Stimulated activated CD8-positive, alpha-beta memory T cell treated with anti-CD3 and anti-CD28 coated beads, Interleukin-7, amount 100 ng/mL, for 24 hours (primary cell): ENCODE measurements at regions not wholly inside any gene's neighbourhood (a gene's known extent, or its start where the extent isn't known, plus 50 kb on each side); places are given as distances from the start of the nearest gene placed in this dataset.

ENCODE experiments used
- DNase-seq: peaks from one replicate; pipeline ENCODE4 v3.0.0-alpha.2; 2020; ENCODE audit warnings: low read depth

DNA sequence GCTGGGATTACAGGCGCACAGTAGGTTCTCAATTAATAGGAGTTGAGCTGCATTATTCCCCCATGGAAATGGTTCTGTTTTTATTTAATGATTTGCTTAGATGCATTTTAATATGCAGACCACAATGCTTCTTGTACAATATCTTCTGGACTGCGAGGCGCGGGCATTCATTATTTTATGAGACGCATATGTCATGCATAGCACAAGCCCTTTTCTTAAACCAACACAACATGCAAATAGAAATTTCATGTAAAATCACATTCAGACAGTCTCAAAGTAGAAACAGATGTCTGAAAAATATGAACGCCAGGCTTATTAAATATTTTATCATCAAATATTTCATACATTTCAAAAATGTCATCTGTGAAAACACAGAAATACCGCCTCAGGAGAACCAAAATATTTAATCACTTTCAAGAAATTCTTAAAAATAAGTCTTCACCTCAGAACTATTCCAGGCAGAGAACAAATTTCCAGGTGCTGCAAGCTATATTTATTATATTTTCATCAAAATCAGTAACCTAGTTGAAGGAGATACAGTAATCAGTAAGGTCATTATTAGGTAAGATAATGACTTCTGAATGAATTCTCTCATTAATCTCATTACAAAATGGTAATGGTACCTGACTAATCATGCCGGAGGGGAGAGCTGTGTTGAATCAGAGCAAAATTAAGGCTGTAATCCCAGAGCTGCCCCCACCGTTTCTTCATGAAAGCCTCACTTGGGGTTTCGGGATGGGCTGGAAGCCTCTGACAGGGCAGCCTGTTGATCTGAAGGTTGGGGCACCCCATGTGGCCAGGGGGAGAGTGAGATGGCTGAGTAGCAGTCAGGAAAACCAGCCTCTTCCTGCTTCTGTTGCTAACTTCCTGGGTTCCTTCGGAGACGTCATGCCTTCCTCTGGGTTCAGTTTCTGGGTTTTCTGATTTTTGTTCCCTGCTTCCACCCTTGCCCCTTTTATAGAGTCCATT, 133.9 kb upstream of the ZNF618 start:
- DNase-seq = no peak

DNA sequence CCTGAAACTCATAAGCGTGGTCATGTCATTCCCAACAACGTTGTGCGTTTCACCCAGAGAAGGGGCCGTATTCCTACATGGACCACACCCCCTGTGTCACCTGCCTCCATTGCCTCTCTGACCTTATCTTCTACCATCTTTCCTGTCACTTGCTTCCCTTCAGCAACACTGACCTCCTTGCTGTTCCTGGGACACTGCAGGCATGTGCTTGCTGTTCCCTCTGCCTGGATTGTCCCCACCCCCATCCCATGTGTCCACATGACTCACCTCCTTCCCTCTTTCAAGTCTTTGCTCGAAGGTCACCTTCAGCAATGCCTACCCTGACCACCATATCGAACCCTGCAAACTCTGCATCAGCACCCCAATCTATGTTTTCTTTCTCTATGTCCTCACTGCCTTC, 133.2 kb upstream of the ZNF618 start:
- DNase-seq = no peak

DNA sequence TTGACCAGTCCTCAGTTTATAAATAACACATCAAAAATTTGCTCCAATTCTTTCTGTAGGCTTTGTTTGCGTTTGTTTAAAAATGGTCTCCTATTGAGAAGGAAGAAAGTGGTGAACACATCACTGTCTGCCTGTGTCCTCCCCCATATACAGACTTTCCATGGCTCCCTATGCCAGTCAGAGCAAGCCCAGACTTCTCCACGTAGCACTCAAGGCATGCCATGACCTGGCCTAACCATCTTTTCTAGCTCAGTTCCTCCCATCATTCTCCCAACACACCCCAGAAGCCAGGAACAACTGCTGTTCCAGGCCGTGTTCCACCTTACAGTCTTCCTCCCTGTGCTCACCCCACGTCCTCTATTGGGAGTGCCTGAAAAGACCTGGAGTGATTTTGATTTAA, 129.6 kb upstream of the ZNF618 start:
- DNase-seq = no peak

DNA sequence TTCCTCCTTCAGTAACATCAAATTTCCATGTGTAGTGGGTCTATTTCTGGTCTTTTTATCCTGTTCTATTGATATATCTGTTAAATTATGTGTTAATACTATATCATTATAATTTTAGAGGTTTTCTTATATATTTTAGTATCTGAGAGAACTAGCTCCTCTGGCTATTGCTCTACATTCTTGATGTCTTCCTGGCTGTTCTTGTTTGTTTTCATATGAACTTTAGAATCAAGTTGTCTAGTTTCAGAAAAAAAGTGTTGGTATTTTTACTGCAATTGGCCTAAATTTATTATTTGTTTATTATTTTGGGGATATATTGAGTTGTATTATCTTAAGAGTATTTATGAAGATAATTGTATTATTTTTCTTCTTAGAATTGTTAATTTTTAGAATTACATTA, 128.0 kb upstream of the ZNF618 start:
- no peak for DNase-seq

DNA sequence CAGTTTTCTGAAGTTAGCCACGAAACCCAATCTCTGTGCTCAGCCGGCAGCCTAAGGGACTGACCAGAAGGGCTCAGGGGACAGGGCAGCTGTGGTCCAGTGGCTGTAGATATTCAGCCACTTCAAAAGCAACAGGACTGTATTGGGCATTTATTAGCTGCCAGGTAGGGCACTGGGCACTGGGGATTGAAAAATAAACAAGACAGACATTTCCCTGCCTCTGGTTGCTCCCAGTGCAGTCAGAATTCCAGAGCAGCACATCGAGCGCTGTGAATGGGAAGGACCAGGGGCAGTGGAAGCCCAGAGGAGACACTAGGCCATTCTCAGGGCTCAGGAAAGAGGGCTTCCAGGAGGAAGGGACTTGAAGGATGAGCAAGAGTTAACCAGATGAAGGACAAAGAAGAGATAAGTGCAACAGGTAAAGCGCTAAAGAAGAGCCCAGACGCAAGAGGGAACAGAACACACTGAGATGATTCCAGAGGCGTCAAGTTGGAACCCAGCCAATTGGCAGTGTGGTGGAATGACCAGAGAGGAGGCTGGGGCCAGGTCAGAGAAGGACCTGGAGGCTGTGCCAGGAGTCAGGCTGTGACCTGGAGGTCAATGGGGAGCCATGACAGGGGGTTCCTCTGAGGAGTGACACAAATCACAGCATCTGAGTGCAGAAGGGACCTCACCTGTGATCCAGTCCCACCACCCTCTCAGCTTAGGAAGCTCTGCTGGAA, 122.5 kb upstream of the ZNF618 start:
- DNase-seq = no peak

DNA sequence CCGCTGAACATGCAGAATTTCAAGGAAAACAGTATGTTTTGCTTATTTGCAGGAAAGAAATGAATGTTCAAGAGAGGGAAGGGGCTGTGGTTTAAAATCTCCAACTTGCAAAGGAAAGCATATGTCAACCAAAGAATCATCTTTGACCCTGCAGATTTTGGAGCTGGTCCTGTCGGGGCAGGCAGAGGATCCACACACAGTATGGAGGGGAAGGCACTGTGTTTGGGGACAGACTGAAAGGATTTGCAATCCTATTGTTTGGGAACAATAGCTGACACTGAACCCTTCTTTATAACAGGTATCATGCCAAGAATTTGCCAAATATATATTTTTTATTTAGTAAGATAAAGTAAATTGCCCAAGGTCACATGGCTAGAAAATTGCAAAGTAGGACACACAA, 121.4 kb upstream of the ZNF618 start:
- DNase-seq = no peak

DNA sequence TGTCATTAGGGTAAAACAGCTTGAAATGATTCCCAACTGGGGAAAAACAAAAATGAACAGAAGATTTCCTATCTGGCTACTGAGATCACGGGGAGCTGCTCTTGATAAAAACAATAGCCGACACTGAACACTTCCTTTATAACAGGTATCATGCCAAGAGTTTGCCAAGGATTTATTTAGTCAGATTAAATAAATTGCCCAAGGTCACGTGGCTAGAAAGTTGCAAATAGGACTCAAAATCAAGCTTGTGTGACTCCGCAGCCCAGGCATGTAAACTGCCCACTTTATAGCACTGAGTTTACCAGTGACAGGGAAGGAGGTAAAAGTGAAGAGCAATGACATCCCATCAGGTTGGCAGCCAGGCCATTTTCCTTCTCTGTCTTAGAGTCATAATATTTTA, 120.7 kb upstream of the ZNF618 start:
- DNase-seq = no peak

DNA sequence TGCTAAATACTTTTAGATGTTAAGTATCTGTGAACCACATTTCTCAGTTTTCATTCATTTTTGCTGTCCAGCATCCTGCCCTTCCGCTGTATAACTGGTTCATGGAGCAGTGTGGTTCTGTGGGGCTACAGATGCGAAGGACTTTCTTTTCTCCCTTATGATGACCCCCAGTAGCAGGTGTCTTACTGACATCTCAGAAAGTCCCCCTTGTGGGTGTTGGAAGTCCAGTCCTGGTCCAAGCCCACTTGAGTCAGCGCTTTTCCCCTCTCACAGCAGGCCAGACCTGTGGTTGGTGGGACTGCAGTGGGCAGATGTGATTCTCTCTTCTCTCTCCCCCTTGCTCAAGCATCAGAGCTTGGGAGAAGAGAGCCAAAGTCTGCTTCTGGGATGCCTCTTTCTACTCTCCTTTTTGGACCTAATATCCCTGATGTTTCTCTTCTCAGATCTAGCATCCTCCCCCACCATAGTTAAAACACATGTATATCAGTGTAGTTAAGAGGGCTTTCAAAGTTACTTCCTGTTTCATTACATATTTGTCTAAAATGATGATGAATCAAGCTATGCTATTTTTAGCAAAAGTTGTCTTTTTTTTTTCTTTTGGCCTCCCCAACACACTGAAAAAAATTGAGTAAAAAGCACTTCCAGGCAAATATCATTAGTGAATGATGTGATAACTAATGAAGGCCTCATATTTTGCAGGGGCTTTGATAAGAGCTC, 119.5 kb upstream of the ZNF618 start:
- no peak for DNase-seq

DNA sequence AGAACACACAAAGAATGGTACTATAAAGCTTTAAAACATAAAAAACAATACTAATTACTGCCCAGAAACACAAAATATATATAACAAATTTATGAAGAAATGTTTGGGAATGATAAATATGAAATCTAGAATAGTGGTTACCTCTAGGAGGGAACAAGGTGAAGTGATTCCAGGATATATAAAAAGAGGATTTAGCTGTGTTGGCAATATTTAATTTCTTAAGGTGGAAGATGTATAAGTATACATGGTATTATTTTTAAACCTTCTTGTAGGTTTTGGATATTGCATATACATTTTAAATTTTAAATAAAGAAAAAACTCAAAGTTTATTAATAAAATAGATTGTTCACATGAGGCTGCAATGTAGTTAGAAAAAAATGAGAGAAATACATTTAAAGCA, 112.7 kb upstream of the ZNF618 start:
- DNase-seq = no peak

DNA sequence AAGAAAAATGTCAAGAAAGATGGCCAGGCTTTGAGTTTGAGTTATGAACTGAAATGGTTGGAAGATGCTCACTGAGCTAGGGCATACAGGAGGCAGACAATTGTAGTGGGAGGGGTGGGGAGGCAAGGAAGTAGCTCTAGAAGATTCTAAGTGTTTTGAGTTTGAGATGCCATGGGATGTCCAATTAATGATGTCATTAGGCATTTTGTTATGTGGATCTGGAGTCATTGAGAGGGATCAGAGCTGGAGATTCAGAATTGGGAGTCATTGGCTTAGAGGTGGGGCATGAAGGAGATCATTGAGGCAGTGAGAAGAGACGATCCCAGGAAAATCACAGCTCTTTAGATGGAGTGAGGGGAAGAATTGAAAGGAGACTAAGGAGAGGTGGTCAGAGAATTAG, 111.5 kb upstream of the ZNF618 start:
- DNase-seq = no peak

DNA sequence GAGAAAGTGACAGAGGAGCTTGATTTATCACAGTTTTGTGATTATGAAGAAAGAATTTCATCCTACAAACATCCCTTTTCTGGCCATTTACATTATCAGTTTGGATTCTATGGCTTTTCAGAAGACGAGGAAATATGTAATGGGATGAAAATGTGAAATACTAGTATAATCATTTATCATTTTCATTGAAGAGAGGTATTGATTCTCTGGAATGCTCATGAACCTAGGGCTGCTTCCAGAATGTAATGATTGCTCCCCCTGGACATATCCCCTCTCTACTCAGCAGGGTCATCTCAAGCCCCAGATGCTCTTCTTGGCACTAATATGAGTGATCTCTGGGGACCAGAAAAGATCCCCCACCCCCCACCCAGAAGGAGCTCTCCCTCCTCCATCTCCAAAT, 106.7 kb upstream of the ZNF618 start:
- DNase-seq = no peak

DNA sequence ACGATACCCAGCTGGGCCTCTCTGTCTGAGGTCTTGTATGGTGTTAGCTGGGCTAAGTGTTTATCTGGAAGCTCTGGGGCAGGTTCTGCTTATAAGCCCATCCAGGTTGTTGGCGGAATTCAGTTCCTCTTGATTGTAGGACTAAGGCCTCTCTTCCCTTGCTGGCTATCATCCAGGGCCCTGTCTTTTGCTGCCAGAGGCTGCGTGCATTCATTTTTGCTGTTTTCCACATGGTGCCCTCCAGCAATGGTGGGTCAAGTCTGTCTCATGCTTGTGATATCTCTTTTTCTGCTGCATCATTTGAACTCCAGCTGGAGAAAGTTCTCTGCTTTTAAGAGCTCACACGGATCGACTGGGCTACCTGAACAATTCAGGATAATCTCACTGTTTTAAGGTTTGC, 105.7 kb upstream of the ZNF618 start:
- DNase-seq = no peak

DNA sequence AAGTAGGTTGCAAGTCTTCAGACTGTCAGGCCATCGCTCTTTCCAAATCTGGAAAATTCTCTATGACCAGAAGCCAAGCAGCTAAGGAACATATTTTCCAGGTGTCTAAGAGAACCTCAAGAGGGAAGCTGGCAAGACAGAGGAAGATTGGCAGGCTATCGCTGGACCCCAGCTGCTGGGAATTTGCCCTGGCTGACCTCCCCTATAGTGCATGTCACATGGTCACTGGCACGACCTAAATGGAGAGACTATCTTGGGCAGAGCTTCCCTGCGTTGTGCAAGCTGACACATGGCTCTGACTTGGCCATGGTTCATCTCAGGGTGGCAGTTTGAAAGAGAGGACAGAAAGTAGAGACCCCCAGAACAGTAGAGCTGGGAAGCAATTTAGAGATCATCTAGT, 104.9 kb upstream of the ZNF618 start:
- DNase-seq = no peak

DNA sequence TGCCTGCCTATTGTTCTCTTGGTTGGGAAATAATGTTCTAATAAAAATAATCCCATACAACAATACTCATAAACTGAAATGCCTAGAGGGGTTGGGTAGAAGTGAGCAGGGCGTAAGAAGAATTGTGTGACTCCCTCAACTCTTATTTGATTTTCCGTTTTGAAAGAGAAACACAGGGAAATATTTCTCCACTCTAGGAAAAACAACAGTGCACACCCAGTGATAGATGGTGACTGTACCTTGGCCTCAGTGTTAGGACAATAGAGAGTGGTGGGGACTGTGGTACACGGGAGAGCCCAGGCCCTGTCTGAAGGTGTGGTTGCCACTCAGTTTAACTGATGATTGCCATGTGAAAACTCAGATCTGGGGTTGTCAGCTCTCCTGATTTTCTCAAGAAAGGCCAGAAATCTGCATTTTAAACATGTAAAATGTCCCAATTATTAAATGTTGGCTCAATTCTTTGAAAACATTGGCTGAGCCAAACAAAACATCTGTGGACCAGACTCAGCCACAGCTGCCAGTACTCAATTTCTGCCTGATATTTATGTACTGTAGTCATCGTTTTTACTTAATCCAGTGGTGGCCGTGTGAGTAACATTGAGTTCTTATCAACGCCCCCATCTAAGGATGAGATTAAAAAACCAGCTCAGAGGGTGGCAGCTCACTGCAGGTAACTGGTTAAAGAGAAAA, 103.8 kb upstream of the ZNF618 start:
- no peak for DNase-seq

DNA sequence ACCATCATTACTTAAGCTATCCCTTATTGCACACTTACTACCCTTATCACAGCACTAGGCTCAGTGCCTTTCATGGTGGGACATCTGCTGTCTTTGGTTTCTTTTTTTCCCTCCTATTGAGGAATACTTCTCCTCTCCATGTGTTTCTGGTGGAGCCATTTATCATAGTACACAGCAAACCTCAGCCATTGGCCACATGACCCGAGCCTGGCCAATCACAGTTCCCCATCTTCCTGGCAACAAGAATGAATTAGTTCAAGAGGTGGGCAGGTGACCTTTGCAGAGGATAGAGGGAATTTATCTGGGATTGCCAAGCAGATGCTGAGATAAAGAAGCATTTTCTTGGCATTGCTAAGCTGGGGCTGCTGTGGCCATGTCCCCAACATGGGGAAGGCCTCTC, 101.1 kb upstream of the ZNF618 start:
- no peak for DNase-seq

DNA sequence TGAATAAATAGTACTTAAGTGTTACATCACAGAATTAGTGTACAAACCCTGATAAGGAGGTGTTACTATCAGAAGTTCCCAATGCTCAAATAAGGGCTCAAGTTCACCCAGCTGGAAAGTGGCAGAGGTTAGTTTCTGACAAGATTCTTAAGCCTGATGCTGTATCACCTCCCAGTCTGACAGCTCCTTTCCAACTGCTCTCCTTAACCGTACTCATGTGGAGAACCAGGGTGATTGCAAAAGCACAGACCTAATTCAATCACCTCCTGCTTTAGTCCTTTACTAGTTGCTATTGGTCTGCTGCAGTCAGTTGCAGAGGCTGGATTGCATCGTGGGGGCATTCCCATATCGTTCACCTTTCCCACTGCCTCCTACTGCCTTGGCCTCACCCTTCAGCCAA, 100.4 kb upstream of the ZNF618 start:
- no peak for DNase-seq

DNA sequence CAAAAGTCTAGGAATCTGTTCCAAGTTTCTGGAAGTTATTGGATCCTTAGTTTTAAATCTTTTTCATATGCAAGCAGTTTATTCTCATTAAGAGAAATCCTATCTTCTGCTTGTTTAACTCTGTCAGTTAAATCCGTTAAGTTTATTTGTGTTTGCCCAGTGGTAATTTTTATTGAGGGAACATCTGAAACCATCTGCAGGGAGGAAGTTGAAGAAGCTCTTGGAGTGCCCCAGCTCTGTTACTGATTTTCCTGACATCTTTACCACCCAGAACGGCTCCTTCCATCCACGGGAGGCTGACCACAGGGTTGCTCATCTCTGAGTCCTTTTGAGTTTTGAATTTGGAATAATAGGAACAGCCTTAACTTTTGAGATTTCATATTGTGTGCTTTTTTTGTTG, 99.9 kb upstream of the ZNF618 start:
- DNase-seq = no peak

DNA sequence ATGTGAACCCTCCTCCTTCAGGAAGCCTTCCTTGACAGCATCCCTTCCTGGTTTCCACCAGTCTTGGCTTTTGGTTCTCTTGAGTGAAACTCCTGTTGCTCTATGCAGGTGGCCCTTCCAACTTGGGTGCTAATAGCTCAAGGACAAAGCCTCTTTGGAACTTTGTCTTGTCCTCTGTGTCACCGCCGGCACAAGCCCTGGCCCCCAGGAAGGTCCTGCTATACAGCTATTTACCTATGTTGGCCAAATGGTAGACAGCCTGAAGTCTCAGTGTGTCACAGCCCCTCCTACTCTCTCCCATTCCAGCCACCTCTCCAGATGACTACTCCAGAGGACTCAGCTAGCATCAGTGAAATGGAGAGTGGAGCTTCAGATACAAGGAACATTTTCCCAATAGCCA, 94.7 kb upstream of the ZNF618 start:
- DNase-seq = no peak

DNA sequence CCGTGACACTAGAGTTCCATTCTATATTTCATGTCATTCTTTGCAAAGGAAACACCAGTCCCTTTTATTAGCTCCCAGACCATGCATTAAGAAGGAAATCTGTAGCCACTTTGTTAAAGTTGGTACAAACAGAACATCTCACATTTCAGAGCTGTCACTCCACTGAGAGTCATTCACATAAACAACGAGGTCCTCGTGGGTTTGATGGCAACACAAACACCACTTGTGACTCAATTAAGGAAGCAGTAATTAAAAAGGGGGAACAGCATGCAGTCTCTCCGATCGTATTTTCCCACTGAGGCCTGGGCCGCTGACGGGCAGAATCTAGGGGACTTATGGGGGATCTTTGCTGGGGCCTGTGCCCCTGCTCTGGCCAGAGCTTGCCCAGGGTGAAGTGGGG, 94.2 kb upstream of the ZNF618 start:
- no peak for DNase-seq

DNA sequence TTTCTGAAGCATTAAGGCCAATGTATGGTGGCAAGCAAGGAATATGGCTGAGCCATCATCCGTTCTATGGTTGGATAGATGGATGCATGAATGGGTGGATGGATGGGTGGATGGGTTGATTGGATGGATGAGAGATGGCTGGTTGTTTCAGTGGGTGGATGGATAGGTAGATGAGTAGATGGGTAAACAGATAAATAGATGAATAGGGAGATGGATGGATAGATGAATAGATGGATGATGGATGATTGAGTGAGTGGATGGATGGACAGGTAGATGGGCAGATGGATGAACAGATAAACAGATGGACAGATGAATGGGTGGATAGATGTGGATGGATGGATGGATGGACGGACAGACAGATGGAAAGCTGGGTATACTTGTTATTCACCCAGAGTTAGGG, 92.6 kb upstream of the ZNF618 start:
- no peak for DNase-seq

DNA sequence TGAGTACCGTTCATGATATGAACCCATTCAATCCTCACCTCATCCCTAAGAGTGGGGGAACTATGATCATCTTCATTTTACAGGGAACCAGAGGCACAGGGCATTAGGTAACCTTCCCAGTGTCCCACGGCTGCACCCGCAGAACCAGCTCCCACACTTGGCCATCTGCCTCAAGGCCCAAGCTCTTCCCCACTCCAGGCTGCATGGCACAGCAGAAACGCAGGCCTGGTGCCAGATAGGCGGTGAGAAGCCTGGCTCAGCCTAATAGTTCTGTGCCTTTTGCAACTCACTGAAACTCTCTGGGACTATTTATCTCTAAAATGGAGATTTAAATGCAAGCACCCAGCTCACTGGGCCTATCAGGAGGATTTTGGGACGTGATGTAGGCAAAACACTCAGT, 90.8 kb upstream of the ZNF618 start:
- no peak for DNase-seq

DNA sequence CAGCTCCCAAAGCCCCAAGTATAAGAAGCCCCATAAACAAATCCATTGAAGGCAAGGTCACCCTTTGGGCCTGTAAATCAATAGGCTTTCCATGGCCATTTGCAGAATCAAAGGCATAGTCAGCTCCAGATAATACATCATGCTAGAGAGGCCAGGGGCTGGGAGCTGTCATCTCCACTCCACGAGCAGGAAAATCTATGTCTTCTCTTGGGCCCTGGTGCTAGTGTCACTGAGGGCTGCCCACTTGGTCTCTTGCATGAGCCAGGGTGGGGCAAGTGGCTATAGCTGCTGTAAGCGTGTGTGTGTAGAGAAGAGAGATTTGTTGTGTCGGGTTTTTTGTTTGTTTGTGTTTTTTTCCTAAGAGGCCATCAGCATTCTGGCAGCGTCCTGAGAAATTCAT, 90.0 kb upstream of the ZNF618 start:
- DNase-seq = no peak
